SH-SY5Y (cell line): ENCODE measurements at regions not wholly inside any gene's neighbourhood (a gene's known extent, or its start where the extent isn't known, plus 50 kb on each side); places are given as distances from the start of the nearest gene placed in this dataset.

Experiments used
- GATA2 ChIP-seq: IDR thresholded peaks from 2 replicates; pipeline ENCODE4 v1.6.1; 2011; ENCODE audit warnings: mild to moderate bottlenecking, low read depth, low read length
- GATA3 ChIP-seq: IDR thresholded peaks from 2 replicates; pipeline ENCODE4 v1.6.1; 2011; ENCODE audit warnings: low read depth, mild to moderate bottlenecking, low read length, moderate library complexity

DNA sequence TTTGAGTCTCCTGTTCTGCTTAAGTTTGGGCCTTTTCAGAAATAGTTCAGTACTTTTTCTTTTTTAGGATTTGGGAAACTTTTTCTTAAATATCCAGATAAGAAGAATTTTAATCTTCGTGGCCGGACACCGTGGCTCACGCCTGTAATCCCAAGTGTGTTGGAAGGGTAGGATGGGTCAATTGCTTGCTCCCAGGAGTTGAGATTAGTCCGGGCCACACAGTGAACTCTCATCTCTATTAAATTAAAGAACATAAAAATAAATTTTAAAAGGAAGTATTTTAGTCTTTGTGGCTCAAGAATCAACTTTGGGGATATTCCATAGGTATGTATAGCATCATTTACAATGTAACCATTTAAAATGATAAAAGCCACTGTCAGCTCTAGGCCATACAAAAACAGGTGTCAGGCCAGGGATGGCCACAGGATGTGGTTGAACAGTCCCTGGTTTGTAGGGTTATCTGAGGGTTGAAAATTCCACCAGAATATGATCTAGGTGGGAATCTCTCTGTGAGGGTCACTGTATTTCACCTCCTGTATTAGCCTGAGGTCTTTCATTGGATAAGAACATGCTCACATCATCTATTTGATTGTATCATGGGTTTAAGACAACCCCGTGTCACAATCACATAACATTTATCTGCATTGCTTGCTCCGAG is 115.6 kb downstream of the GGTLC2 start:
- TF ChIP-seq GATA3 (no peak), GATA2 (no peak)

DNA sequence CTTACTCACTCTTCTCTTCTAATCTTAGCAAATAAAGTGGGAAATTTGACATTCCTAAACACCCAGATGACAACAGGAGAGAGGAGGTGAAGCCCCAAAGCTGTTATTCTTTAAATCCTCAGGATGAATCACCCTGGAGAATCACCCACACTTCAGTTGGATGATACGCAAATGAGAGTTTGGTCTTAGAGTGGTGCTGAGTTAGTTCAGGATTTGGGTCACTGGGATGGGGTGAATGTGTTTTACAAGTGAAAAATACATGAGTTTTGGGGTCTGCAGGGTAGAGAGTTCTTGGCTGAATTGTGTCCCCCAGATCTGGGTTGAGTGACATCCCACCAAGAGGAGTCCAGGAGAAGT is 117.2 kb downstream of the GGTLC2 start:
- TF ChIP-seq GATA3: no peak
- no peak for TF ChIP-seq GATA2

DNA sequence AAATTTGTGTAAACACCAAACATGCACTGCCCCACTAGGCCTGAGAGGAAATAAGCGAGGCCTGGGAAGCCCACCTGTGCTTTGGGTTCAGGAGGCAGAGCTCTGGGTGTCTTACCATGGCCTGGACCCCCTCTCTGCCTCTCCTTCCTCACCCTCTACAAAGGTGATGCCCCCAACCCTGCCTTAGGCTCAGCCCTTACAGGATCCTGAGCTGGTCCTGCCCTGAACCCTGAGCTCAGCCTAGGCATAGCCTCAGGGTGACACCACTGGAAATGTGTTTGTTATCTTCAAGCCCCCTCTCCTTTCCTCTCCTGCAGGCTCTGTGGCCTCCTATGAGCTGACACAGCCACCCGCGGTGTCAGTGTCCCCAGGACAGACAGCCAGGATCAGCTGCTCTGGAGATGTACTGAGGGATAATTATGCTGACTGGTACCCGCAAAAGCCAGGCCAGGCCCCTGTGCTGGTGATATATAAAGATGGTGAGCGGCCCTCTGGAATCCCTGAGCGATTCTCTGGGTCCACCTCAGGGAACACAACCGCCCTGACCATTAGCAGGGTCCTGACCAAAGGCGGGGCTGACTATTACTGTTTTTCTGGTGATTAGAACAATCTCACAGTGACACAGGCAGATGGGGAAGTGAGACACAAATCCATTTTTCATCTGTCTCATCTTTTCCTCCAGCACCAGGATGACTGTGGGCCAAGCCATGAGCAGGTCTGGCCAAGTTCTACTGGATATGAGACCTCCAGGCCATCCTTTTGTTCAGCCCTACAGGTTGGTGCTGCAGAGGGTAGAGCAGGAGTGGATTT is 117.8 kb downstream of the GGTLC2 start:
- peak; percentile 90 for TF ChIP-seq GATA2
- peak; percentile 66 for TF ChIP-seq GATA3

DNA sequence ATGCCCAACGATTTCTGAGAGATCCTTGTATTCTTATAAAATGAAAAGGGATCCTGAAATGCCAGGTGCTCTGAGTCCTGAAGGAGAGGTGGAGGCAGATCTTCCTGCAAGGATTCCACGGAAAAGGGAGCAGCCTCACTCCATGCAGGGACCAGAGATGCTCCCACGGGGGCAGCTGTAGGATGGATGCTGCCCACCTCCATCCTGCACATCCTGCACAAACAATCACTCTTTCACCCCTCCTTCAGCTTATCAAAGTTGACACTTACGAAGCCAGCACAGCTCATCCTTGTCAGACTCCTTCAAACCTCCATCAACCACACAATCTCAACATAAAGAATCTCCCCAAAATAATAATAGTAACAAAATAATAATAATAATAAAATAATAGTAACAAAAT is 119.1 kb downstream of the GGTLC2 start:
- TF ChIP-seq GATA3 (no peak), GATA2 (no peak)

DNA sequence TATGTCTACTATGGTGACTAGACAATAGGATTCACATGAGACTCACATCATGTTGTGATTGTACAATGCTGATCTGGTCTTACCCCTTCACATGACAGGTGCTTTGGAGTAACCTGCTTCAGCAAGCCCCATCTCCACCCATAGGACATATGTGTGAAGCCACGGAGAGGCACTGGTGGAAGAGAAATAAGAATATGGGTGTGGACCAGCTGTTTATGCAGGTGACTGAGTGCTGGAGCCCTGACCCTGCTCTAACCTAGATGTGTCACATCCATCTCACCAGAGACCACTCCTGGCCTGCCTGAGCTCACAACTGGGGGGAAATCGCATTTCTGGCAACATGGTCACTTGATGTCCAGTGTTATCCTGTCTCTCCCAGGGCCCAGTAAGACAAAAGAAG is 119.7 kb downstream of the GGTLC2 start:
- TF ChIP-seq GATA2 (no peak), GATA3 (no peak)

DNA sequence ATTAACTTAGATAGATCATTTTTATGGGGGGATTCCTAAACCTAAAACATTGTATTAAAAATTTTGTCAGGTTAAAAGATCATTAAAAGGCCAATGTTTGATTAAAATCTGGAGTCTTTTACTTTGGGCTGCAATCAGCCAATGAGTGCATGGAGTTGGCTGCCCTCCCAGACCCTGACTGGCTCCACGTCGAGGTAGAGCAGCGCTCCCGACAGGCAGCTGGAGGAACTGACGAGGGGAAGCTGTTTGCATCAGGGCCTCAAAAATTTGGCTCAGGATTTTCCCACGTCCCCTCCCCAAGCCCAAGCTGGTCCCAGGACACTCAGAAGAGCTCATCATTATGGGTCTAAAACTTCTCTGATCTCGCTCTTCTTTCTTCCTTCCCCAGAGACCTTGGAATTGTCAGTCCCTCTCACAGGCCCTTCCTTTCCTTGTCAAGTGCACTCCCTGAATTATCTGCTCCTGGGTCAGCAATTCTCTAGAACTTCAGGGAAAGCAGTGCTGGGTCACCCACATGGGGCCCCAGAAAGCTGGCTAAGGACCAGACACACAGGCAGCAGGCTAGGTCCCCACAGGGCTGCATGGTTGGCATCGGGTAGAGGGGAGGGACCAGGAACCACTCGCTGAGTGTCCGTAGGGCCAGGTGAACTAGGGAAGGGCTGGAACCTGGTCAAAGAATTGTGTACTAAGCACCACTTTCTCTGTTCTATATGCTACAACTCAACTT is 119.6 kb upstream of the IGLL5 start:
- TF ChIP-seq GATA2 (no peak), GATA3 (no peak)

DNA sequence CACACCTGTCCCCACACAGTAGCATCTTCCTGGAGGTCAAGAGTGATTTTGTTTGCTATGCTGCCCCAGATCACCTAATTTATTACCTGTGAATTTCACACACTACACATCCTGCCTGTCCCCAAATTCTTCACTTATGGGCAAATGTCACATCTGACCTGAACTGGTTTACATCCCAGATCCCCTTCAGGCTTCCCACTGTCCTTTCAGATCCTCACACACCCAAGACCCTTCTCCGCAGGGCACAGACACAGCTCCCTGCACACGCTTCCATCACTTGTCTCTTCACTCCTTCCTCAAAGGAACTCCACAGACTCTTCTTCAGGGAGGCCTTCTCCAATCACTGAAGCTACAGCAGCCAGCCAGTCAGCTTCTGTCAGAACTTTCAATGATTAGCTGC is 118.7 kb upstream of the IGLL5 start:
- TF ChIP-seq GATA2 (no peak), GATA3 (no peak)

DNA sequence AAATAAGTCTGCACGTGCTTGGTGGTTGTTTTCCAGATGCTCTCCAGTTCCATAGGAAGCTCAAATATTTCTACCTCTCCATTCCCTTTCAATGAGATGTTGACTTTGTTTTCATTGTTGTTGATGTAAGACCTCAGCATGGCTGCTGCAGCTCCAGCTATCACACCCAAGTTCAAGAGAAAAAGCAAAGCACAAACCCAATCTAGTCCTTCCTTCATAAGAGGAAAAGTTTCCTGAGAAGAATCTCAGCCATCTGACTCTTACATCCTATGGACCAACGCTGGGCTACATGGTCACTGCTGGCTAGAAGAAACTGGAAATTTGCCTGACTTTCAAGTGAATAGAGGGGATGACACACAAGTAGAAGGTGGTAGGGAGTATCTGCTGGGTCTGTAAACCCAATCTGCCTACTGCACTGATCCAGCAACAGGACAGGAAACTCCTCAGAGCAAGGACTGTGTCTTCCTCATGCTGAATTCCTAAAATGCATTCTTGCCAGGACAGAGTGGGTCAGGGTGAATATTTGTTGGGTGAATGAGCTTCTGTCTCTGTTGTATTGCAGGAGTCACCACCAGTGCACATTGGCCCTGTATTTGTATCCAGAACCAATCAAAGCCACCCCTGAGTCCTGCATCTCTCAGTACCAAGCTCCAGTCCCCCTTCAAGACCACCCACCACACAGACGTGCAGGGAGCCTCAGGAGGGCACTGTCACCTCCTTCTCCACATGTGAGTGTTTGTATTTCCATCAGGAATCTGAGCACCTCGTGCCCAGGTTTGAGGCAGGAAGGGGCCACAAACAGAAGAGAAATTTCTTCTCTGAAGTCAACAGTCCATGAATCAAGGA is 118.0 kb upstream of the IGLL5 start:
- TF ChIP-seq GATA3 (no peak), GATA2 (no peak)

DNA sequence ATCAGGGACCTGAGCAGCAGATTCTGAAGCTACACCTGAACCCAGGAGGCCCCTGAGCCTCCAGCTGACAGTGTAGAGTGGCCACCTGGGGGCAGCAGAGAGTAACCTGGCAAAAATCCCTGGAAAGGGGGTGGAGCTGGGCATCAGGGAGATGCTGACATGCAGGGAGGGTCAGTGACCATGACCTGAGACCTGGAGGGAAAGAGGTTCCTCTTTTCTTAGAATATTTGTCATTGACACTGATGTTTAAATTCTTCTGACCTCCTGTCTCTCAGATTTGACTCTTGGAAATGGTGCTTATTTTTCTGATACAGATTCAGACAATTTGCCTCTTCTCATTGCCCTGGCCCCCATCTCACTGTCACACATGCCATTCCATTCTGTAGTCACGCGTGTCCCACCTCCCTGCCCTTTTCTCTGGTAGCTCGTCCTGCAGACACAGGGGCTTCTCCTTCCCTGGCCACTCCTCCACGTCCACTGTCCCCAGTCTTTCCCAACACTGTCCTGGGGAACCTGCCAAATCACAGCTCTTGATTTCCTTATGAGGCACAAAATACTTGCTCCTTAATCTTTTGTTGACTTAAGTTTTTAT is 117.2 kb upstream of the IGLL5 start:
- TF ChIP-seq GATA3 (no peak), GATA2 (no peak)

DNA sequence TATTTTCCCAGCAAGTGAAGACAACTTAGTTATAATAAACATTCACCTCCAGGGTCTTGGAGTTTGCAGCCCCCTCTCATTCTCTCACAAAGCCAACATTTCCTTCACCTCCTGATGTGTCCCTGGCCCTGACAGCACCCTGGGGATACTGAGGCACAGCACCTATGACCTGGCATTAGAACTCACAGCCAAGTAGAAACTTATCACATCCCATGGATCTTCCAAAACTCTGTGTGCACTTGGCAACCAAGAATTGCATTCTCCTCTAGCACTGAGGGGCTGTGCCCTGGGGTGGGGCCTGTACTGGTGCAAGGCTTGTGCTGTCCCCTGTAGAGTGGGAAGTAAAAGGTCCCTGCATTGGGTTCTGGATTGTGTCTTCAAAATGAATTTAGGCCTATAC is 116.7 kb upstream of the IGLL5 start:
- TF ChIP-seq GATA2 (no peak), GATA3 (no peak)

DNA sequence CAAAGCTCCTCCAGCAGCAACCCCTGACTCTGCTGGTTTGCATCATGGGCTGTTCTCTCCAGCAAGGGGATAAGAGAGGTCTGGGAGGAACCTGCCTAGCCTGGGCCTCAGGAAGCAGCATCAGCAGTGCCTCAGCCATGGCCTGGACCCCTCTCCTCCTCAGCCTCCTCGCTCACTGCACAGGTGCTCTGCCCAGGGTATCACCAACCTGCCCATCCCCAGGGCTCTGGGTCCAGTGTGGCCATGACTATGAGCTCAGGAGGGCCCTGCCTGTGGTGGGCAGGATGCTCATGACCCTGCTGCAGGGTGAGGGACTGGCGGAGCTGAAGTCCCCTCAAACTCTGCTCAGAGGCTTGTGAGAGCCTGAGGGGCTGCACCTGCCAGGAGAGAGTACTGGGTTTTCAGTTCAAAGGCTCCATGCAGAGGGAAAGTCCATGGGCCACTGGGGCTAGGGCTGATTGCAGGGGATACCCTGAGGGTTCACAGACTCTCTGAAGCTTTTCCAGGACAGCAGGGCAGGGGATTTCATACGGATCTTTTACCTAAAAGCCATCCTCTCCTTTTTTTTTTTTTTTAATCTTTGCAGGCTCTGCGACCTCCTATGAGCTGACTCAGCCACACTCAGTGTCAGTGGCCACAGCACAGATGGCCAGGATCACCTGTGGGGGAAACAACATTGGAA is 115.8 kb upstream of the IGLL5 start:
- TF ChIP-seq GATA2 (no peak), GATA3 (no peak)

DNA sequence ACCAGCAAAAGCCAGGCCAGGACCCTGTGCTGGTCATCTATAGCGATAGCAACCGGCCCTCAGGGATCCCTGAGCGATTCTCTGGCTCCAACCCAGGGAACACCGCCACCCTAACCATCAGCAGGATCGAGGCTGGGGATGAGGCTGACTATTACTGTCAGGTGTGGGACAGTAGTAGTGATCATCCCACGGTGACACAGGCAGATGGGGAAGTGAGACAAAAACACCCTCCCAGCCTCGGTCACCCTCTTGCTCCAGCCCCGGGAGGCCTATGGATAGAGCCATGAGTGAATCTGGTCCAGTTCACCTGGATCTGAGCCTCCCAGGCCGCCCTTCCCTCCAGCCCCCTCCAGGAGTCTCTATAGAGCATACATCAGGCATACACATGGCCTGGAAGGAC is 115.2 kb upstream of the IGLL5 start:
- TF ChIP-seq GATA2: no peak
- no peak for TF ChIP-seq GATA3

DNA sequence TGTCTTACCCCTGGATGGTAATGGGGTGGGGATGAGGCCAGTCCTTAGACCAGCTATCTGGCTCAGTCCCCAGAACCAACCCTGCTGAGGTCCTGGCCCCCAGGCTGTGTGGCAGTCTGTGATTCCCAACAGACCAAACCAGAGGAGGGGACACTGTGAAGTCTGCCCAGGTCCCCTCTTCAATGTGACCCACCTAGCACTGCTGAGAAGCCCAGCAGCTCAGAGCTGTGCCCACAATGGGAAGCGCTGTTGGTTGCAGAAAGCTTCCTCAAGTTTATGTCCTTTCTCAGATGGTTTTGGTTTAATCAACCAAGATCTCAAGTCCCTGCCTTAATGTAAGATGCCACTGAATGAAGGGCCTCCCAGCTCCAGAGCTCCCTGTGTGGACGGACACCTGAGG is 114.7 kb upstream of the IGLL5 start:
- TF ChIP-seq GATA2 (no peak), GATA3 (no peak)
